Kidney epithelial cell (primary cell): ENCODE measurements at regions not wholly inside any gene's neighbourhood (a gene's known extent, or its start where the extent isn't known, plus 50 kb on each side); places are given as distances from the start of the nearest gene placed in this dataset.

Source experiments
- DNase-seq: peaks from one replicate; pipeline ENCODE4 v3.0.0-alpha.2; 2010; ENCODE audit warnings: low read depth
- H3K27me3 ChIP-seq: 2 replicates; pipeline ENCODE4 v1.6.0; 2011; ENCODE audit warnings: low read length; ENCODE audit not compliant: control insufficient read depth, insufficient read depth
- H3K36me3 ChIP-seq: 2 replicates; pipeline ENCODE4 v1.5.1; 2011; ENCODE audit warnings: low read length; ENCODE audit not compliant: control insufficient read depth, insufficient read depth
- H3K4me3 ChIP-seq: 2 replicates; pipeline ENCODE4 v1.5.1; 2011; ENCODE audit warnings: low read depth, mild to moderate bottlenecking, control low read depth, low read length
- TF ChIP-seq, protein P1 (sequence below): IDR thresholded peaks from 2 replicates; pipeline ENCODE4 v1.5.1; 2011; ENCODE audit warnings: mild to moderate bottlenecking, moderate library complexity, low read length, control low read depth, inconsistent platforms; ENCODE audit not compliant: insufficient read depth, poor library complexity, severe bottlenecking

GRCh38 chr5:8685704-8686103, 816.8 kb downstream of the MTRR start:
- no peak for DNase-seq
- Histone ChIP-seq H3K4me3 (no peak overlapping the region), H3K27me3 (no peaks in the 10 kb centered on the region), H3K36me3 (no peaks in the 10 kb centered on the region)
- TF ChIP-seq, protein P1, sequence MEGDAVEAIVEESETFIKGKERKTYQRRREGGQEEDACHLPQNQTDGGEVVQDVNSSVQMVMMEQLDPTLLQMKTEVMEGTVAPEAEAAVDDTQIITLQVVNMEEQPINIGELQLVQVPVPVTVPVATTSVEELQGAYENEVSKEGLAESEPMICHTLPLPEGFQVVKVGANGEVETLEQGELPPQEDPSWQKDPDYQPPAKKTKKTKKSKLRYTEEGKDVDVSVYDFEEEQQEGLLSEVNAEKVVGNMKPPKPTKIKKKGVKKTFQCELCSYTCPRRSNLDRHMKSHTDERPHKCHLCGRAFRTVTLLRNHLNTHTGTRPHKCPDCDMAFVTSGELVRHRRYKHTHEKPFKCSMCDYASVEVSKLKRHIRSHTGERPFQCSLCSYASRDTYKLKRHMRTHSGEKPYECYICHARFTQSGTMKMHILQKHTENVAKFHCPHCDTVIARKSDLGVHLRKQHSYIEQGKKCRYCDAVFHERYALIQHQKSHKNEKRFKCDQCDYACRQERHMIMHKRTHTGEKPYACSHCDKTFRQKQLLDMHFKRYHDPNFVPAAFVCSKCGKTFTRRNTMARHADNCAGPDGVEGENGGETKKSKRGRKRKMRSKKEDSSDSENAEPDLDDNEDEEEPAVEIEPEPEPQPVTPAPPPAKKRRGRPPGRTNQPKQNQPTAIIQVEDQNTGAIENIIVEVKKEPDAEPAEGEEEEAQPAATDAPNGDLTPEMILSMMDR = peak; percentile 4

GRCh38 chr5:8686707-8687106, 817.8 kb downstream of the MTRR start:
- Histone ChIP-seq H3K4me3 (no peak overlapping the region), H3K27me3 (no peaks in the 10 kb centered on the region), H3K36me3 (no peaks in the 10 kb centered on the region)
- DNase-seq = no peak
- TF ChIP-seq, protein P1 = no peak

DNA sequence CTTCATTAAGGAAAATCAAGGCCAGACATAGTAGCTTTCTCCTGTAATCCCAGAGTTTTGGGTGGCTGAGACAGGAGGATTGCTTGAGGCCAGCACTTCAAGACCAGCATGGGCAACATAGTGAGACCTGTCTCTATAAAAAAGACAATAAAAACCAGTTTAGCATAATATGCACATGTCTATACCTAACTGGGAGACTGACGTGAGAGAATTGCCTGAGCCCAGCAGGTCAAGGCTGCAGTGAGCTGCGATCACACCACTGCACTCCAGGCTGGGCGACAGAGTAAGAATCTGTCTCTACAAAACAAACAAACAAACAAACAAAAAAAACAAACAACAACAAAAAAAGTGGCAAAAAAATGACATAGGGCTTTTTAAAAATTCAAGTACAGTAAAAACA, 820.8 kb downstream of the MTRR start:
- no peaks in the 10 kb centered on the region for H3K36me3 ChIP-seq
- H3K27me3 ChIP-seq = no peaks in the 10 kb centered on the region
- TF ChIP-seq, protein P1 = no peak
- H3K4me3 ChIP-seq = no peak overlapping the region
- DNase-seq = no peak

GRCh38 chr5:8691221-8691620, 822.3 kb downstream of the MTRR start:
- DNase-seq = no peak
- TF ChIP-seq, protein P1 = no peak
- no peak overlapping the region for H3K4me3 ChIP-seq
- H3K27me3 ChIP-seq = no peaks in the 10 kb centered on the region
- H3K36me3 ChIP-seq = no peaks in the 10 kb centered on the region

DNA sequence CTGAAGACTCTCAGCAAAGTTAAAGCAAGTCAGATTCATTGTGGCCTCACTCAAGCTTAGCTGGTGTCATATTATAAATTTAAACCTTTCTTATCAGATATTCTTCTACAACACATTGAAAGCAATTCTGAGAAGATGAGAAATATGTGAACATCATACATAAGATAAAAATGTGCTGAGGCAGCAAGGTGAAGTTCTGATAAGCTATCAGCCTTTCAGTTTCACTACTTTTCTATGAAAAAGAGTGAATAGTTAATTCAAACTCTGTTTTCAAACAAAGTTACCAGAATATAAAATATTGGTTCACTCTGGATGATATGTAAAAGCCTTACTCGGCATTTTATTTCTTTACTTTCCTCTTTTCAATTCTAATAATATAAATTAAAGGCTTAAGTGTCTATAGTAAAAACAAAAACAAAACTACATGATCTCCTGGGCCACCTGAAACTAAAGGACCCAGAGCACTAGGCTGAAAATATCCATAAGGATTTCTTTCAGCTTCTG, 824.4 kb downstream of the MTRR start:
- DNase-seq = no peak
- H3K27me3 ChIP-seq = no peaks in the 10 kb centered on the region
- no peaks in the 10 kb centered on the region for H3K36me3 ChIP-seq
- TF ChIP-seq, protein P1 = no peak
- no peak overlapping the region for H3K4me3 ChIP-seq

DNA sequence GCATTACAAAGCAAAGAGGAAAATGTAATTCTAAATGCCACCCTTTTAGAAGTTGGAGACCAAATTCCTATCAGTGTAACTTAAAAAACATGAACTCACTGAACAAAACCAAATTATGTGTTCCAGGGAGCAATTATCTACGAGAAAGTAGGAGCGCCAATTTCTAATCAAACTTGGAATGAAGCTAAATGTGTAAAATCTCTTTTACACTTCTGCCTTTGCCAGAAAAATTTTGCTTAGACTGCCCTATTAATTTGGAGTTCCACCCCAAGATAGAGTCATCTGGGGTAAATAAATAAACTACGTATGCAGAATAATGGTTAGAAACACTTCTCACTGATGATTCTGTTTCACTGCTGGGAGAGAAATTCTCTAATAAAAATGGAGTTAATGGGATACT, 825.6 kb downstream of the MTRR start:
- TF ChIP-seq, protein P1 = no peak
- no peaks in the 10 kb centered on the region for H3K27me3 ChIP-seq
- no peaks in the 10 kb centered on the region for H3K36me3 ChIP-seq
- H3K4me3 ChIP-seq = no peak overlapping the region
- no peak for DNase-seq
